Body of pancreas (tissue), 4 donors: ENCODE measurements at regions not wholly inside any gene's neighbourhood (a gene's known extent, or its start where the extent isn't known, plus 50 kb on each side); places are given as distances from the start of the nearest gene placed in this dataset.

ENCODE experiments used
- POLR2A ChIP-seq, 3 donors: fragments of 450-650 bp; IDR thresholded peaks; one replicate each; pipeline ENCODE4 v1.6.1; 2016; ENCODE audit warnings: antibody characterized with exemption in 3 of 3, mild to moderate bottlenecking in 2 of 3
- TF ChIP-seq, protein P1 (sequence below), 7 experiments: fragments of 450-650 bp in 4 of 7; fragments of 200-600 bp in 3 of 7; sonication (generic) in 3 of 7; IDR thresholded peaks; one replicate each; pipeline ENCODE4 v1.5.1; 2016 to 2019; ENCODE audit warnings: antibody characterized with exemption in 7 of 7

DNA sequence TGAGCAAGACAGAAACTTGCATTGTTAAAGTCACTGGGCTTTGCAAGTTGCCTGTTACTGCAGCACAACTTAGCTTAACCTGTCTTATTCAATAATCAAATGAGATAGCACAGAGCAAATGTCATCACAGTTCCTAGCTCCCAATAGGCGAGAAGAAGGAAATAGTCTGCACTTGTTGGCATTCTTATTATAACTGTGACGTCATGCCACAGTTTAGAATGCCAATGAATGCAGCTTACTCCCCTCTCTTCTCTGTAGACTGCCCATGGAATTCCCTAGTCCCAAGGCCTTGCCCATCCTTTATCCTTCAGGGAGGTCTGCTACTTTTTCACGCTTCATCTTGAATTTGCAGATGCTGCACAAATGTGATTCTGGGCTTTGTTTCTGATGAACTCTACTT lies 1094.9 kb upstream of the AUTS2 start:
- TF ChIP-seq, protein P1, sequence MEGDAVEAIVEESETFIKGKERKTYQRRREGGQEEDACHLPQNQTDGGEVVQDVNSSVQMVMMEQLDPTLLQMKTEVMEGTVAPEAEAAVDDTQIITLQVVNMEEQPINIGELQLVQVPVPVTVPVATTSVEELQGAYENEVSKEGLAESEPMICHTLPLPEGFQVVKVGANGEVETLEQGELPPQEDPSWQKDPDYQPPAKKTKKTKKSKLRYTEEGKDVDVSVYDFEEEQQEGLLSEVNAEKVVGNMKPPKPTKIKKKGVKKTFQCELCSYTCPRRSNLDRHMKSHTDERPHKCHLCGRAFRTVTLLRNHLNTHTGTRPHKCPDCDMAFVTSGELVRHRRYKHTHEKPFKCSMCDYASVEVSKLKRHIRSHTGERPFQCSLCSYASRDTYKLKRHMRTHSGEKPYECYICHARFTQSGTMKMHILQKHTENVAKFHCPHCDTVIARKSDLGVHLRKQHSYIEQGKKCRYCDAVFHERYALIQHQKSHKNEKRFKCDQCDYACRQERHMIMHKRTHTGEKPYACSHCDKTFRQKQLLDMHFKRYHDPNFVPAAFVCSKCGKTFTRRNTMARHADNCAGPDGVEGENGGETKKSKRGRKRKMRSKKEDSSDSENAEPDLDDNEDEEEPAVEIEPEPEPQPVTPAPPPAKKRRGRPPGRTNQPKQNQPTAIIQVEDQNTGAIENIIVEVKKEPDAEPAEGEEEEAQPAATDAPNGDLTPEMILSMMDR (IDR thresholded peaks at IDR 0.05): no peak
- TF ChIP-seq POLR2A (IDR thresholded peaks at IDR 0.05): no peak
